Activated naive CD4-positive, alpha-beta T cell treated with Interleukin-2 at 50 U/mL for 16 hours (primary cell): ENCODE measurements at regions not wholly inside any gene's neighbourhood (a gene's known extent, or its start where the extent isn't known, plus 50 kb on each side); places are given as distances from the start of the nearest gene placed in this dataset.

Experiments used
- DNase-seq: peaks from one replicate; pipeline ENCODE4 v3.0.0-alpha.2; 2020

- no peak for DNase-seq
Measured at GRCh38 chr2:94939349-94939748, 68.1 kb downstream of the TEKT4 start.

GRCh38 chr2:94947097-94948016, 76.1 kb downstream of the TEKT4 start:
- DNase-seq = no peak

GRCh38 chr2:94955702-94956101, 69.8 kb upstream of the MAL start:
- DNase-seq = no peak

GRCh38 chr2:94956797-94957391, 68.6 kb upstream of the MAL start:
- DNase-seq = peak; percentile 41

GRCh38 chr2:94958245-94958644, 67.3 kb upstream of the MAL start:
- no peak for DNase-seq

GRCh38 chr2:94960266-94960665, 65.2 kb upstream of the MAL start:
- DNase-seq = no peak

- DNase-seq = no peak
Measured at GRCh38 chr2:94960751-94961150, 64.8 kb upstream of the MAL start.

- DNase-seq = no peak
Measured at GRCh38 chr2:94964193-94964592, 61.3 kb upstream of the MAL start.

- no peak for DNase-seq
Measured at GRCh38 chr2:94966689-94967088, 58.8 kb upstream of the MAL start.

- DNase-seq = no peak
Measured at GRCh38 chr2:94970353-94970752, 55.2 kb upstream of the MAL start.
